NOMO-1 treated with DMSO at 0.1 percent for 48 hours (cell line): ENCODE measurements at regions not wholly inside any gene's neighbourhood (a gene's known extent, or its start where the extent isn't known, plus 50 kb on each side); places are given as distances from the start of the nearest gene placed in this dataset.
A peak's percentile ranks its signal among the peaks of the same experiment; 100 is the strongest.

Source experiments
- DNase-seq: peaks from one replicate; lab custom pipeline; 2025; ENCODE audit not compliant: unreplicated experiment; lab: John Stamatoyannopoulos, UW

GRCh38 chr1:81446000-81446669, 354.6 kb upstream of the ADGRL2 start:
- DNase-seq: no peak

- no peak for DNase-seq
These were observed 357.4 kb upstream of the ADGRL2 start for GRCh38 chr1:81443288-81443687.

- DNase-seq: no peak
These were observed 361.5 kb upstream of the ADGRL2 start for GRCh38 chr1:81439046-81439823.

GRCh38 chr1:81437649-81438048, 363.1 kb upstream of the ADGRL2 start:
- no peak for DNase-seq

GRCh38 chr1:81437213-81437612, 363.5 kb upstream of the ADGRL2 start:
- no peak for DNase-seq

- no peak for DNase-seq
These were observed 365.6 kb upstream of the ADGRL2 start for GRCh38 chr1:81435175-81435574.

- no peak for DNase-seq
These were observed 367.1 kb upstream of the ADGRL2 start for GRCh38 chr1:81433676-81434075.

- DNase-seq: no peak
These were observed 368.1 kb upstream of the ADGRL2 start for GRCh38 chr1:81432654-81433109.

GRCh38 chr1:81432059-81432458, 368.7 kb upstream of the ADGRL2 start:
- DNase-seq: no peak

GRCh38 chr1:81431624-81432000, 369.1 kb upstream of the ADGRL2 start:
- no peak for DNase-seq

- no peak for DNase-seq
These were observed 369.6 kb upstream of the ADGRL2 start for GRCh38 chr1:81430955-81431623.

- DNase-seq: no peak
These were observed 370.3 kb upstream of the ADGRL2 start for GRCh38 chr1:81430236-81430938.

GRCh38 chr1:81428998-81429397, 371.7 kb upstream of the ADGRL2 start:
- no peak for DNase-seq

- DNase-seq: no peak
These were observed 375.9 kb upstream of the ADGRL2 start for GRCh38 chr1:81424816-81425215.

- no peak for DNase-seq
These were observed 376.7 kb upstream of the ADGRL2 start for GRCh38 chr1:81424061-81424460.

GRCh38 chr1:81420760-81421159, 380.0 kb upstream of the ADGRL2 start:
- DNase-seq: no peak

GRCh38 chr1:81414488-81415015, 386.2 kb upstream of the ADGRL2 start:
- DNase-seq: peak; percentile 43

- DNase-seq: no peak
These were observed 387.8 kb upstream of the ADGRL2 start for GRCh38 chr1:81412954-81413353.

GRCh38 chr1:81410941-81411340, 389.8 kb upstream of the ADGRL2 start:
- no peak for DNase-seq

- no peak for DNase-seq
These were observed 390.4 kb upstream of the ADGRL2 start for GRCh38 chr1:81410351-81410750.

GRCh38 chr1:81409780-81410274, 390.9 kb upstream of the ADGRL2 start:
- no peak for DNase-seq
